GM12891 (cell line): ENCODE measurements at regions not wholly inside any gene's neighbourhood (a gene's known extent, or its start where the extent isn't known, plus 50 kb on each side); places are given as distances from the start of the nearest gene placed in this dataset.

Source experiments
- PAX5 ChIP-seq: IDR thresholded peaks from 2 replicates; pipeline ENCODE4 v1.6.1; 2011; ENCODE audit warnings: low read length, moderate library complexity, mild to moderate bottlenecking; ENCODE audit not compliant: insufficient read depth, severe bottlenecking
- POLR2A ChIP-seq: IDR thresholded peaks from 2 replicates; pipeline ENCODE4 v1.6.1; 2011; ENCODE audit warnings: low read depth, low read length, control low read depth
- POLR2AphosphoS5 ChIP-seq: IDR thresholded peaks from 2 replicates; pipeline ENCODE4 v1.6.1; 2011; ENCODE audit warnings: low read depth, low read length, control low read depth
- POU2F2 ChIP-seq: IDR thresholded peaks from 2 replicates; pipeline ENCODE4 v1.6.1; 2011; ENCODE audit warnings: low read depth, mild to moderate bottlenecking, control low read depth, low read length, moderate library complexity
- SPI1 ChIP-seq: IDR thresholded peaks from 2 replicates; pipeline ENCODE4 v1.6.1; 2011; ENCODE audit warnings: low read depth, low read length, control low read depth
- TAF1 ChIP-seq: IDR thresholded peaks from 2 replicates; pipeline ENCODE4 v1.6.1; 2011; ENCODE audit warnings: low read depth, low read length, control low read depth

DNA sequence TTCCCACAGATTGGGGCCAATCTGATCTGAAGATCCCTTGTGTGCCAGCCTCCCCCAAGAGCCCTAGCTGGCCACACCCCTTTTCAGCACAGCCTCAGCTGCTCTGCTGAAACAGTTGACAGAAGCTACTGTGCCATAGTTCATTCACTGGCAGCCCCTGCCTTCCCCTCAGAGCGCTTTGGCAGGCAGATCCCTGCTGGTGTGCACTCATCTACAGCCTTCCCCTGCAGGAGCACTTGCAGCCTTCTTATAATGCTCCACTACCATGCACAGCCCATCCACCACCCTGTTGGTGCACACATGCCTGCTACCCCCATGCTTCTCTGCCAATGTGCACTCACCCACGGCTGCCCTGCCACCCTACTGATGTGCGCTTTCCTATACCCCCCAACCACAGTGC, 471.3 kb downstream of the MTRR start:
- TF ChIP-seq POLR2A, result no peak
- TF ChIP-seq SPI1, result no peak
- TF ChIP-seq POLR2AphosphoS5, result no peak
- no peak for TF ChIP-seq POU2F2
- no peak for TF ChIP-seq TAF1
- no peak for TF ChIP-seq PAX5
